Keratinocyte (primary cell): ENCODE measurements at regions not wholly inside any gene's neighbourhood (a gene's known extent, or its start where the extent isn't known, plus 50 kb on each side); places are given as distances from the start of the nearest gene placed in this dataset.

Experiments
- DNase-seq: peaks from one replicate; pipeline ENCODE4 v3.0.0-alpha.2; 2011; ENCODE audit warnings: low read depth, missing footprints, low spot score
- FAIRE-seq: peaks from 2 replicates; lab custom pipeline; 2011; peaks lifted over from hg19 to GRCh38; lab: Jason Lieb, UNC
- H2AFZ ChIP-seq: 2 replicates; pipeline ENCODE4 v1.6.0; 2012; ENCODE audit warnings: low read length, control low read depth, inconsistent platforms; ENCODE audit not compliant: control insufficient read depth
- H3K27ac ChIP-seq: 2 replicates; pipeline ENCODE4 v1.5.1; 2011; ENCODE audit warnings: low read length; ENCODE audit not compliant: control insufficient read depth, insufficient read depth
- H3K27me3 ChIP-seq: 3 replicates; pipeline ENCODE4 v1.6.0; 2011; ENCODE audit warnings: low read length; ENCODE audit not compliant: control insufficient read depth, insufficient read depth; ENCODE audit errors: extremely low read depth
- H3K36me3 ChIP-seq, 2 experiments: 2 replicates in 1 of 2; 3 replicates in 1 of 2; pipeline ENCODE4 v1.5.1; 2011; ENCODE audit warnings: low read length in 2 of 2, mild to moderate bottlenecking in 1 of 2; ENCODE audit not compliant: control insufficient read depth in 2 of 2, insufficient read depth in 2 of 2; ENCODE audit errors: extremely low read depth in 1 of 2
- H3K4me1 ChIP-seq: 3 replicates; pipeline ENCODE4 v1.5.1; 2011; ENCODE audit warnings: low read length; ENCODE audit not compliant: control insufficient read depth, insufficient read depth; ENCODE audit errors: extremely low read depth
- H3K4me2 ChIP-seq: 3 replicates; pipeline ENCODE4 v1.6.0; 2011; ENCODE audit warnings: low read depth, low read length; ENCODE audit not compliant: control insufficient read depth, insufficient read depth; ENCODE audit errors: extremely low read depth
- H3K4me3 ChIP-seq, 3 experiments: fragments of 200-600 bp in 1 of 3; sonication (generic) in 1 of 3; 2 replicates in 2 of 3; 3 replicates in 1 of 3; pipeline ENCODE4 v1.5.1; 2011 to 2016; ENCODE audit warnings: low read length in 3 of 3, mild to moderate bottlenecking in 3 of 3, control low read depth in 2 of 3, inconsistent platforms in 1 of 3, low read depth in 1 of 3, mixed read lengths in 1 of 3, mixed run types in 1 of 3, moderate library complexity in 1 of 3; ENCODE audit not compliant: control insufficient read depth in 2 of 3, insufficient read depth in 2 of 3; ENCODE audit errors: extremely low read depth in 1 of 3
- H3K79me2 ChIP-seq: 2 replicates; pipeline ENCODE4 v1.6.0; 2012; ENCODE audit warnings: low read length; ENCODE audit not compliant: control insufficient read depth, insufficient read depth
- H3K9ac ChIP-seq: 3 replicates; pipeline ENCODE4 v1.6.0; 2011; ENCODE audit warnings: low read length; ENCODE audit not compliant: control insufficient read depth, insufficient read depth; ENCODE audit errors: extremely low read depth
- H3K9me1 ChIP-seq: 3 replicates; pipeline ENCODE4 v1.6.0; 2011; ENCODE audit warnings: low read length; ENCODE audit not compliant: control insufficient read depth, insufficient read depth; ENCODE audit errors: extremely low read depth
- H3K9me3 ChIP-seq: 2 replicates; pipeline ENCODE4 v1.5.1; 2012; ENCODE audit warnings: low read depth, low read length; ENCODE audit not compliant: control insufficient read depth
- H4K20me1 ChIP-seq: 3 replicates; pipeline ENCODE4 v1.6.0; 2011; ENCODE audit warnings: low read length; ENCODE audit not compliant: control insufficient read depth, insufficient read depth; ENCODE audit errors: extremely low read depth
- CTCF ChIP-seq, 3 experiments: IDR thresholded peaks in 1 of 3; conservative IDR thresholded peaks in 1 of 3; optimal IDR thresholded peaks in 1 of 3; 2 replicates in 2 of 3; 3 replicates in 1 of 3; pipeline versions ENCODE3 to v1.5.1; 2011; ENCODE audit warnings: low read length in 3 of 3, mild to moderate bottlenecking in 3 of 3, moderate library complexity in 2 of 3, control low read depth in 1 of 3, inconsistent platforms in 1 of 3; ENCODE audit not compliant: insufficient read depth in 2 of 3; ENCODE audit errors: extremely low read depth in 1 of 3
- EZH2 ChIP-seq: IDR thresholded peaks from one replicate; pipeline ENCODE4 v1.6.1; 2012; ENCODE audit warnings: inconsistent platforms, mild to moderate bottlenecking, low read length, moderate library complexity
- dilution Hi-C: fragments of 300-500 bp; cut with MboI; formaldehyde crosslinking; loops from one replicate; pipeline ENCODE4 v1.7.0; 2020; ENCODE audit warnings: low sequenced_read_pairs; ENCODE audit not compliant: extremely low pct_ligation_motif_present

- Histone ChIP-seq H4K20me1 (no peaks in the 10 kb centered on the region), H3K4me3 (no peak overlapping the region), H3K4me2 (no peak overlapping the region), H3K9me3 (no peaks in the 10 kb centered on the region), H3K9me1 (no peaks in the 10 kb centered on the region), H3K9ac (no peak overlapping the region), H3K27me3 (no peaks in the 10 kb centered on the region), H2AFZ (no peak overlapping the region), H3K27ac (no peak overlapping the region), H3K79me2 (no peaks in the 10 kb centered on the region), H3K4me1 (no peaks in the 10 kb centered on the region), H3K36me3 (no peaks in the 10 kb centered on the region)
- FAIRE-seq (no peak), DNase-seq (peak; percentile 9)
- dilution Hi-C loops = no loop called here
- no peak for TF ChIP-seq CTCF (optimal IDR thresholded peaks at IDR 0.05 in 1 of 3, IDR thresholded peaks at IDR 0.05 in 1 of 3, conservative IDR thresholded peaks at IDR 0.05 in 1 of 3; ENCODE audit: extremely low read depth in 1 of 3, insufficient read depth in 2 of 3, low read length in 3 of 3)
- TF ChIP-seq EZH2 = no peak
Measured at GRCh38 chr13:85313761-85314503, 485.3 kb downstream of the SLITRK6 start.

GRCh38 chr13:85312071-85312470 lies 487.1 kb downstream of the SLITRK6 start:
- Histone ChIP-seq H3K4me1 (no peaks in the 10 kb centered on the region), H2AFZ (no peak overlapping the region), H3K4me3 (no peak overlapping the region), H3K9me3 (no peaks in the 10 kb centered on the region), H3K27ac (no peak overlapping the region), H3K9ac (no peak overlapping the region), H3K27me3 (no peaks in the 10 kb centered on the region), H4K20me1 (no peaks in the 10 kb centered on the region), H3K9me1 (no peaks in the 10 kb centered on the region), H3K36me3 (no peaks in the 10 kb centered on the region), H3K4me2 (no peak overlapping the region), H3K79me2 (no peaks in the 10 kb centered on the region)
- dilution Hi-C loops = no loop called here
- DNase-seq = no peak
- FAIRE-seq = no peak
- TF ChIP-seq EZH2 (no peak), CTCF (optimal IDR thresholded peaks at IDR 0.05 in 1 of 3, IDR thresholded peaks at IDR 0.05 in 1 of 3, conservative IDR thresholded peaks at IDR 0.05 in 1 of 3; ENCODE audit: extremely low read depth in 1 of 3, insufficient read depth in 2 of 3, low read length in 3 of 3) (no peak)
